ENCODE measurements at regions not wholly inside any gene's neighbourhood (a gene's known extent, or its start where the extent isn't known, plus 50 kb on each side); places are given as distances from the start of the nearest gene placed in this dataset.

GRCh38 chr5:29719171-29719570 is 1474.3 kb upstream of the CDH6 start:
- no peak for DNase-seq (ENCODE audit: low spot score)
- TF ChIP-seq, protein P1, sequence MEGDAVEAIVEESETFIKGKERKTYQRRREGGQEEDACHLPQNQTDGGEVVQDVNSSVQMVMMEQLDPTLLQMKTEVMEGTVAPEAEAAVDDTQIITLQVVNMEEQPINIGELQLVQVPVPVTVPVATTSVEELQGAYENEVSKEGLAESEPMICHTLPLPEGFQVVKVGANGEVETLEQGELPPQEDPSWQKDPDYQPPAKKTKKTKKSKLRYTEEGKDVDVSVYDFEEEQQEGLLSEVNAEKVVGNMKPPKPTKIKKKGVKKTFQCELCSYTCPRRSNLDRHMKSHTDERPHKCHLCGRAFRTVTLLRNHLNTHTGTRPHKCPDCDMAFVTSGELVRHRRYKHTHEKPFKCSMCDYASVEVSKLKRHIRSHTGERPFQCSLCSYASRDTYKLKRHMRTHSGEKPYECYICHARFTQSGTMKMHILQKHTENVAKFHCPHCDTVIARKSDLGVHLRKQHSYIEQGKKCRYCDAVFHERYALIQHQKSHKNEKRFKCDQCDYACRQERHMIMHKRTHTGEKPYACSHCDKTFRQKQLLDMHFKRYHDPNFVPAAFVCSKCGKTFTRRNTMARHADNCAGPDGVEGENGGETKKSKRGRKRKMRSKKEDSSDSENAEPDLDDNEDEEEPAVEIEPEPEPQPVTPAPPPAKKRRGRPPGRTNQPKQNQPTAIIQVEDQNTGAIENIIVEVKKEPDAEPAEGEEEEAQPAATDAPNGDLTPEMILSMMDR (IDR thresholded peaks at IDR 0.05; ENCODE audit: extremely low read depth, missing control alignments), result no peak

- TF ChIP-seq, protein P1 (IDR thresholded peaks at IDR 0.05; ENCODE audit: extremely low read depth, missing control alignments), result no peak
- no peak for DNase-seq (ENCODE audit: low spot score)
These were observed 1478.3 kb upstream of the CDH6 start for GRCh38 chr5:29715167-29715566.

DNA sequence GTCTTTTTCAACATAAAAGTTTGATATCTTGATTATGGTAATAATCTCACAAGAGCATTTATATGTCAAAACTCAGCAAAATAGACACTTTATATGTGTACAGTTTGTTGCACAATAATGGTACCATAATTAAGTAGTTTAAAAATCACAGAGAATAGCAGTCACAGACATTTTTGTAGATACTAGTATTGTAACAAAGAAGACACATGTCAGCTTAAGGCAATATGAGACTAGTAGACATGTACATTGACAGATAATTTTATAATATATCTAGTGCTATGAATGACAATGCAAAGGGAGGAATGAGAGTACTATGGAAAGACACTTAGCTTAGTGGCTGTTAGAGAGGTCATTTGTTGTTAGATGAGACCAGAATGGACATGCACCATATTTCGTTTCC is 1490.6 kb upstream of the CDH6 start:
- DNase-seq (ENCODE audit: low spot score), result no peak
- TF ChIP-seq, protein P1 (IDR thresholded peaks at IDR 0.05; ENCODE audit: extremely low read depth, missing control alignments), result no peak

- TF ChIP-seq, protein P1 (IDR thresholded peaks at IDR 0.05; ENCODE audit: extremely low read depth, missing control alignments), result no peak
These were observed 1491.9 kb upstream of the CDH6 start for GRCh38 chr5:29701600-29701999.

DNA sequence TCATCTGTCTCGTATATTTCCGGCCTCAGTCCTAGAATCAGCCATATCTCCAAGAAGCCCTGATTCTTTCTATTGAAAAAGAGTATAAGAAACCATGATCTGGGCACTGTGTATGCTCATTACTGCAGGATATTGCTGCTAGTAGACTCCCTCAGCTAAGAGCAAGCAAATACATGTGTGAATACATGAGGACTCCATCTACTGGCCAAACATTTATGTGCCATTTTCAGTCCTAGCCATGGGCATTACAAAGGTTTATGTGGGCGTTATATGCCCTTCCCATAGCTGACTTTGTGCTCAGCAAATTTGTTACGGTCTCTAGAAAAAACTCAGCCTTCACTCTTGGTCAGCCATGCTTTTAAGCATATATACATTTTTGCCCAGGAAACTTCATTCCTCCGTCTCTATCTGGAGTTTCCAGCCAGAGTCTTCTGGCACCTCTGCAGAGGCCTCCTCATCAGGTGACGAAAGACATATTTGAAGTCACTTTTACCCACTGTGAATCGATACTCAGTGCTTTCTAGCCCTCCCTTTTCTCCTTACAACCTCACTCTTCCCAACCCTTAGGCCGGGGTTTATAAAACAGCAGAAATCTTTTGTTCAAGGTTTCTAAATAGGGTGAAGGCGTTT is 1495.6 kb upstream of the CDH6 start:
- TF ChIP-seq, protein P1 (IDR thresholded peaks at IDR 0.05; ENCODE audit: extremely low read depth, missing control alignments), result no peak

More at GRCh38 chr5:29701600-29701999, 1491.9 kb upstream of the CDH6 start:
- no peak for DNase-seq (ENCODE audit: low spot score)

DNA sequence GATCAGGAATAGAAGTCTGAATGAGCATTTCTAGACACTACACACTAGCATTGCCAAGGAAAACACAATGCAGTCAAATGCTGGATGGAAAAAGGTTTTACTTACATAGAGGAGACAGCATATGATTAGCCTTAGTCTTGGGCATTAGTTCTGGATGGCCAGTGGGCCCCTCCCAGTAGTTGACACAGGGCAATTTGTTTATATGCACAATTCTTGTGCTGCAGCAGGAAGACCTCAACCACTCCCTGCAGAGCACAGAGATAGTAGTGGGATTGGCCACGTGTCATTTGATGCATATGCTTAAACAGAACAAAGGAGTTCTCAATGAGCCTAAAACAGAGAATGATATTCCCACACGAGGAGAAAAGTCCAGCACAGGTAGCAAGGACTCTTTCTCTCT is 1496.2 kb upstream of the CDH6 start:
- TF ChIP-seq, protein P1 (IDR thresholded peaks at IDR 0.05; ENCODE audit: extremely low read depth, missing control alignments), result no peak
- DNase-seq (ENCODE audit: low spot score), result no peak

More for the DNA sequence above, 1495.6 kb upstream of the CDH6 start:
- DNase-seq (ENCODE audit: low spot score), result no peak

DNA sequence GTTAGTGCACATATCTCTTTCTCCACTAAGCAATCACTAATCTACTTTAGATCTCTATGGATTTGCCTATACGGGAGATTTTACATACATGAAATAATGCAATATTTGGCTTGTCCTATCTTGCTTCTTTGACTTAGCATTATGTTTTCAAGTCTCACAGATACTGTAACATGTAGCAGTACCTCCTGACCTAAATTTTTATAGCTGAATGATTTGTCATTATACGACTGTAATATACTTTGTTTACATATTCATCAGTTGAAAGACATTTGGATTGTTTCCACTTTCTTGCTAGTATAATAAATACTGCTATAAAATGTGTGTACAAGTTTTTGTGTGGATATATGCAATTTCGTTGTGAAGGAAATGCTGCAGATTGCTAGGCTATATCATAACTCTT is 1520.8 kb upstream of the CDH6 start:
- TF ChIP-seq, protein P1 (IDR thresholded peaks at IDR 0.05; ENCODE audit: extremely low read depth, missing control alignments), result no peak
- no peak for DNase-seq (ENCODE audit: low spot score)
